ENCODE measurements at regions not wholly inside any gene's neighbourhood (a gene's known extent, or its start where the extent isn't known, plus 50 kb on each side); places are given as distances from the start of the nearest gene placed in this dataset.

GRCh38 chr14:105806568-105806967 lies 280.2 kb downstream of the TMEM121 start:
- Histone ChIP-seq H3K36me3 (ENCODE audit: low read depth) (no peaks in the 10 kb centered on the region), H3K79me2 (ENCODE audit: insufficient read depth) (no peaks in the 10 kb centered on the region), H3K9me3 (ENCODE audit: low read depth) (no peaks in the 10 kb centered on the region), H3K27me3 (replicated peaks; ENCODE audit: insufficient read depth) (no peaks in the 10 kb centered on the region), H3K4me2 (ENCODE audit: unreplicated experiment) (no peak overlapping the region), H3K9ac (no peak overlapping the region), H3K9me2 (ENCODE audit: insufficient read depth) (no peaks in the 10 kb centered on the region), H3F3A (ENCODE audit: insufficient read depth) (no peaks in the 10 kb centered on the region), H3K4me3 (no peak overlapping the region), H2AFZ (no peak overlapping the region), H3K4me1 (ENCODE audit: insufficient read depth) (no peaks in the 10 kb centered on the region), H3K27ac (no peak overlapping the region), H4K20me1 (ENCODE audit: insufficient read depth) (no peaks in the 10 kb centered on the region)
- in situ Hi-C loops (cut with MboI): no loop called here
- 9 to 11% methylated on average over 3 of the region's 3 CpGs for WGBS, 2 experiments (ENCODE audit: low coverage in 1 of 2, low lambda C conversion rate in 2 of 2, missing lambda C conversion rate in 2 of 2)
- TF ChIP-seq EZH2 (IDR thresholded peaks at IDR 0.05; ENCODE audit: insufficient read depth, poor library complexity, severe bottlenecking) (no peak), EZH2phosphoT487 (IDR thresholded peaks at IDR 0.05; ENCODE audit: insufficient read depth, low read depth) (no peak)
- no peak for DNase-seq

GRCh38 chr14:105817971-105818711 lies 291.8 kb downstream of the TMEM121 start:
- H3K4me2 ChIP-seq (ENCODE audit: unreplicated experiment): no peak overlapping the region
- 42 to 46% methylated on average over 21 of the region's 21 CpGs for WGBS, 2 experiments (ENCODE audit: low coverage in 1 of 2, low lambda C conversion rate in 2 of 2, missing lambda C conversion rate in 2 of 2)
- H3K27me3 ChIP-seq (replicated peaks; ENCODE audit: insufficient read depth): no peaks in the 10 kb centered on the region
- H3K27ac ChIP-seq: no peak overlapping the region
- H3K9me2 ChIP-seq (ENCODE audit: insufficient read depth): no peaks in the 10 kb centered on the region
- no peaks in the 10 kb centered on the region for H4K20me1 ChIP-seq (ENCODE audit: insufficient read depth)
- H3F3A ChIP-seq (ENCODE audit: insufficient read depth): no peaks in the 10 kb centered on the region
- DNase-seq: no peak
- H3K9ac ChIP-seq: no peak overlapping the region
- no peak overlapping the region for H2AFZ ChIP-seq
- in situ Hi-C loops (cut with MboI): no loop called here
- no peaks in the 10 kb centered on the region for H3K9me3 ChIP-seq (ENCODE audit: low read depth)
- H3K4me3 ChIP-seq: no peak overlapping the region
- no peaks in the 10 kb centered on the region for H3K4me1 ChIP-seq (ENCODE audit: insufficient read depth)
- TF ChIP-seq EZH2 (IDR thresholded peaks at IDR 0.05; ENCODE audit: insufficient read depth, poor library complexity, severe bottlenecking) (no peak), EZH2phosphoT487 (IDR thresholded peaks at IDR 0.05; ENCODE audit: insufficient read depth, low read depth) (no peak)
- no peaks in the 10 kb centered on the region for H3K79me2 ChIP-seq (ENCODE audit: insufficient read depth)
- H3K36me3 ChIP-seq (ENCODE audit: low read depth): no peaks in the 10 kb centered on the region

GRCh38 chr14:105818712-105819005 lies 292.3 kb downstream of the TMEM121 start:
- Histone ChIP-seq H3K4me3 (no peak overlapping the region), H3K27me3 (replicated peaks; ENCODE audit: insufficient read depth) (no peaks in the 10 kb centered on the region), H3K9me3 (ENCODE audit: low read depth) (no peaks in the 10 kb centered on the region), H3K4me2 (ENCODE audit: unreplicated experiment) (no peak overlapping the region), H4K20me1 (ENCODE audit: insufficient read depth) (no peaks in the 10 kb centered on the region), H3K27ac (no peak overlapping the region), H3F3A (ENCODE audit: insufficient read depth) (no peaks in the 10 kb centered on the region), H3K9ac (no peak overlapping the region), H3K79me2 (ENCODE audit: insufficient read depth) (no peaks in the 10 kb centered on the region), H3K9me2 (ENCODE audit: insufficient read depth) (no peaks in the 10 kb centered on the region), H3K36me3 (ENCODE audit: low read depth) (no peaks in the 10 kb centered on the region), H2AFZ (no peak overlapping the region), H3K4me1 (ENCODE audit: insufficient read depth) (no peaks in the 10 kb centered on the region)
- TF ChIP-seq EZH2 (IDR thresholded peaks at IDR 0.05; ENCODE audit: insufficient read depth, poor library complexity, severe bottlenecking) (no peak), EZH2phosphoT487 (IDR thresholded peaks at IDR 0.05; ENCODE audit: insufficient read depth, low read depth) (no peak)
- WGBS, 2 experiments (ENCODE audit: low coverage in 1 of 2, low lambda C conversion rate in 2 of 2, missing lambda C conversion rate in 2 of 2): 33 to 38% methylated on average over 11 of the region's 11 CpGs
- in situ Hi-C loops (cut with MboI): no loop called here
- no peak for DNase-seq

DNA sequence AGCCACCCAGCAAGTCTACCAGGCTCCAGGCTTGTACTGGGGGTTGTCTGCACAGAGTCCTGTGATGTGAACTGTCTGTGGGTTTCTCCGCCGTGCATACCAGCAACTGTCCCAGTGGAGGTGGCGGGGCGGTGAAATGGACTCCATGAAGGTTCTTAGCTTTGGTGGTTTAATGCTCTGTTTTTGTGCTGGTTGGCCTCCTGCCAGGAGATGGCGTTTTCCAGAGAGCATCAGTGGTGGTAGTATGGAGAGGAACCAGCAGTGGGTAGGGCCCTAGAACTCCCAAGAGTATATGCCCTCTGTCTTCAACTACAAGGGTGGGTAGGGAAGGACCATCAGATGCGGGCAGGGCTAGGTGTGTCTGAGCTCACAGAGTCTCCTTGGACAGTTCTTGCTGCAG lies 303.8 kb downstream of the TMEM121 start:
- Histone ChIP-seq H3F3A (ENCODE audit: insufficient read depth) (no peaks in the 10 kb centered on the region), H3K79me2 (ENCODE audit: insufficient read depth) (no peaks in the 10 kb centered on the region), H3K9me3 (ENCODE audit: low read depth) (no peaks in the 10 kb centered on the region), H3K4me2 (ENCODE audit: unreplicated experiment) (no peak overlapping the region), H3K4me3 (no peak overlapping the region), H4K20me1 (ENCODE audit: insufficient read depth) (no peaks in the 10 kb centered on the region), H3K27ac (no peak overlapping the region), H3K27me3 (replicated peaks; ENCODE audit: insufficient read depth) (no peaks in the 10 kb centered on the region), H3K9ac (no peak overlapping the region), H3K9me2 (ENCODE audit: insufficient read depth) (no peaks in the 10 kb centered on the region), H3K36me3 (ENCODE audit: low read depth) (no peaks in the 10 kb centered on the region), H2AFZ (no peak overlapping the region), H3K4me1 (ENCODE audit: insufficient read depth) (no peaks in the 10 kb centered on the region)
- DNase-seq: no peak
- 36 to 45% methylated on average over 5 to 6 of the region's 6 CpGs for WGBS, 2 experiments (ENCODE audit: low coverage in 1 of 2, low lambda C conversion rate in 2 of 2, missing lambda C conversion rate in 2 of 2)
- in situ Hi-C loops (cut with MboI): no loop called here
- TF ChIP-seq EZH2 (IDR thresholded peaks at IDR 0.05; ENCODE audit: insufficient read depth, poor library complexity, severe bottlenecking): no peak
- no peak for TF ChIP-seq EZH2phosphoT487 (IDR thresholded peaks at IDR 0.05; ENCODE audit: insufficient read depth, low read depth)

- Histone ChIP-seq H3K27ac (no peak overlapping the region), H3K9me2 (ENCODE audit: insufficient read depth) (no peaks in the 10 kb centered on the region), H4K20me1 (ENCODE audit: insufficient read depth) (no peaks in the 10 kb centered on the region), H3K36me3 (ENCODE audit: low read depth) (no peaks in the 10 kb centered on the region), H3K79me2 (ENCODE audit: insufficient read depth) (no peaks in the 10 kb centered on the region), H3K9me3 (ENCODE audit: low read depth) (no peaks in the 10 kb centered on the region), H3K4me3 (no peak overlapping the region), H2AFZ (no peak overlapping the region), H3K4me2 (ENCODE audit: unreplicated experiment) (no peak overlapping the region), H3K4me1 (ENCODE audit: insufficient read depth) (no peaks in the 10 kb centered on the region), H3K27me3 (replicated peaks; ENCODE audit: insufficient read depth) (no peaks in the 10 kb centered on the region), H3K9ac (no peak overlapping the region), H3F3A (ENCODE audit: insufficient read depth) (no peaks in the 10 kb centered on the region)
- no peak for TF ChIP-seq EZH2phosphoT487 (IDR thresholded peaks at IDR 0.05; ENCODE audit: insufficient read depth, low read depth)
- no peak for TF ChIP-seq EZH2 (IDR thresholded peaks at IDR 0.05; ENCODE audit: insufficient read depth, poor library complexity, severe bottlenecking)
- no peak for DNase-seq
- 50 to 53% methylated on average over 11 of the region's 11 CpGs for WGBS, 2 experiments (ENCODE audit: low coverage in 1 of 2, low lambda C conversion rate in 2 of 2, missing lambda C conversion rate in 2 of 2)
- in situ Hi-C loops (cut with MboI): no loop called here
Measured at GRCh38 chr14:105836160-105836559, 309.8 kb downstream of the TMEM121 start.
